HG02973 (cell line): ENCODE measurements at regions not wholly inside any gene's neighbourhood (a gene's known extent, or its start where the extent isn't known, plus 50 kb on each side); places are given as distances from the start of the nearest gene placed in this dataset.

Experiments
- ATAC-seq: cut with Tn5 transposase; IDR thresholded peaks from one replicate; pipeline ENCODE4 v1.9.1; 2021; ENCODE audit warnings: moderate library complexity; ENCODE audit not compliant: unreplicated experiment

- ATAC-seq, result no peak
Measured at GRCh38 chr15:47824147-47824546, 106.8 kb downstream of the SEMA6D start.

- ATAC-seq, result no peak
Measured at GRCh38 chr15:47829667-47830066, 112.4 kb downstream of the SEMA6D start.

GRCh38 chr15:47834093-47834492 is 116.8 kb downstream of the SEMA6D start:
- no peak for ATAC-seq

GRCh38 chr15:47839233-47839825 is 122.0 kb downstream of the SEMA6D start:
- no peak for ATAC-seq

GRCh38 chr15:47843124-47843663 is 125.9 kb downstream of the SEMA6D start:
- no peak for ATAC-seq

- ATAC-seq, result no peak
Measured at GRCh38 chr15:47844437-47844836, 127.1 kb downstream of the SEMA6D start.

- ATAC-seq, result no peak
Measured at GRCh38 chr15:47846128-47846868, 129.0 kb downstream of the SEMA6D start.

- ATAC-seq, result no peak
Measured at GRCh38 chr15:47846876-47847275, 129.6 kb downstream of the SEMA6D start.

- ATAC-seq, result no peak
Measured at GRCh38 chr15:47856071-47856470, 138.8 kb downstream of the SEMA6D start.

- no peak for ATAC-seq
Measured at GRCh38 chr15:47857014-47857775, 139.9 kb downstream of the SEMA6D start.

- ATAC-seq, result peak; percentile 46
Measured at GRCh38 chr15:47857776-47858167, 140.5 kb downstream of the SEMA6D start.

GRCh38 chr15:47861111-47861903 is 144.0 kb downstream of the SEMA6D start:
- ATAC-seq, result no peak

GRCh38 chr15:47862402-47862801 is 145.1 kb downstream of the SEMA6D start:
- peak; percentile 74 for ATAC-seq

- no peak for ATAC-seq
Measured at GRCh38 chr15:47866446-47866845, 149.1 kb downstream of the SEMA6D start.

- no peak for ATAC-seq
Measured at GRCh38 chr15:47870300-47870955, 153.1 kb downstream of the SEMA6D start.

GRCh38 chr15:47870956-47871625 is 153.8 kb downstream of the SEMA6D start:
- ATAC-seq, result no peak

- ATAC-seq, result no peak
Measured at GRCh38 chr15:47872208-47872607, 154.9 kb downstream of the SEMA6D start.

- no peak for ATAC-seq
Measured at GRCh38 chr15:47872869-47873432, 155.6 kb downstream of the SEMA6D start.

GRCh38 chr15:47876986-47877385 is 159.7 kb downstream of the SEMA6D start:
- ATAC-seq, result no peak
